ENCODE measurements at regions not wholly inside any gene's neighbourhood (a gene's known extent, or its start where the extent isn't known, plus 50 kb on each side); places are given as distances from the start of the nearest gene placed in this dataset.
"Not testable (repeated sequence)": the region's sequence is repeated elsewhere in the genome, so short reads cannot be mapped to it uniquely, and the experiment has no call there.

GRCh38 chr1:148264374-148265276, 112.5 kb upstream of the NBPF11 start:
- no peak for TF ChIP-seq ZFX (IDR thresholded peaks at IDR 0.05)
- TF ChIP-seq CTCF (conservative IDR thresholded peaks at IDR 0.05): no peak
- peak overlapping the region; percentile 97 for H3K27ac ChIP-seq

GRCh38 chr1:148263906-148264255, 111.8 kb upstream of the NBPF11 start:
- TF ChIP-seq CTCF (conservative IDR thresholded peaks at IDR 0.05): no peak
- TF ChIP-seq ZFX (IDR thresholded peaks at IDR 0.05): no peak
- H3K27ac ChIP-seq: peak overlapping the region; percentile 97

- H3K27ac ChIP-seq: peak overlapping the region; percentile 97
- TF ChIP-seq CTCF (conservative IDR thresholded peaks at IDR 0.05) (no peak), ZFX (IDR thresholded peaks at IDR 0.05) (no peak)
Observed at GRCh38 chr1:148263128-148263905, 111.2 kb upstream of the NBPF11 start.

GRCh38 chr1:148261684-148262083, 109.6 kb upstream of the NBPF11 start:
- not testable (repeated sequence) for H3K27ac ChIP-seq

- not testable (repeated sequence) for H3K27ac ChIP-seq
Observed at GRCh38 chr1:148257886-148258285, 105.8 kb upstream of the NBPF11 start.

- H3K27ac ChIP-seq: not testable (repeated sequence)
- TF ChIP-seq CTCF (conservative IDR thresholded peaks at IDR 0.05): peak; percentile 82
Observed at GRCh38 chr1:148254611-148255429, 102.7 kb upstream of the NBPF11 start.

- H3K27ac ChIP-seq: not testable (repeated sequence)
Observed at GRCh38 chr1:148253808-148254207, 101.7 kb upstream of the NBPF11 start.

GRCh38 chr1:148248798-148249197, 96.7 kb upstream of the NBPF11 start:
- H3K27ac ChIP-seq: not testable (repeated sequence)

GRCh38 chr1:148246258-148246861, 94.3 kb upstream of the NBPF11 start:
- H3K27ac ChIP-seq: not testable (repeated sequence)

GRCh38 chr1:148245843-148246242, 93.8 kb upstream of the NBPF11 start:
- not testable (repeated sequence) for H3K27ac ChIP-seq

- not testable (repeated sequence) for H3K27ac ChIP-seq
Observed at GRCh38 chr1:148245443-148245842, 93.4 kb upstream of the NBPF11 start.

- not testable (repeated sequence) for H3K27ac ChIP-seq
Observed at GRCh38 chr1:148233250-148233649, 81.2 kb upstream of the NBPF11 start.

GRCh38 chr1:148228846-148229245, 76.8 kb upstream of the NBPF11 start:
- H3K27ac ChIP-seq: not testable (repeated sequence)

GRCh38 chr1:148222399-148223159, 70.5 kb upstream of the NBPF11 start:
- not testable (repeated sequence) for H3K27ac ChIP-seq

All from C4-2B (cell line).